Eye (tissue), 1 donor: ENCODE measurements at regions not wholly inside any gene's neighbourhood (a gene's known extent, or its start where the extent isn't known, plus 50 kb on each side); places are given as distances from the start of the nearest gene placed in this dataset.
A peak's percentile ranks its signal among the peaks of the same experiment; 100 is the strongest.

Experiments
- DNase-seq: peaks from one replicate; pipeline ENCODE4 v3.0.0-alpha.2; 2015

DNA sequence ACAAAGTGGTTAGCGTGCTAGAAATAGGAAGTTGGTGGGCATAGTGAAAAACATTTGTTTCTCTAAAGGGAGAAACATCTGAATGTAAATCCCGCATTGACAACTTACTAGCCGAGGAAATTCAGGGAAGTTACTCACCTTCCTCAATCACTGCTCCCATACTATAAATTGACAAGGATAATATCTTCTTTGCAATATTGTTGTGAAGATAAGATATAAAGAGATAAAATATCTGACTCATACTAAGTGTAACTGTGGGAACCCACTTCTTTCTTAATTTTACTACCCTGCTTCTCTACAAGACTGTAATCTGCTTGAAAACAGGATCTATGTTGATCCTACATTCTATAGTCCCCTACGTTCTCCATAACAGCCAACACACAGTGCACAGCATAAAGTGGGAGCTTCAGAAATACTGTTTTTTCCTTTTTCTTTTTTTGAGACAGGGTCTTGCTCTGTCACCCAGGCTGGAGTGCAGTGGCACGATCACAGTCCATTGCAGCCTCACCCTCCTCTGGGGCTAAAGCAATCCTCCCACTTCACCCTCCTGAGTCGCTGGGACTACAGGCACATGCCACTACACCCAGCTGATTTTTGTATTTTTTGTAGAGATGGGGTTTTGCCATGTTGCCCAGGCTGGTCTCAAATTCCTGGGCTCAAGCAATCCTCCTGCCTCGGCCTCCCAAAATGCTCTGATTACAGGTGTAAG, 57.4 kb upstream of the C1orf21 start:
- no peak for DNase-seq

DNA sequence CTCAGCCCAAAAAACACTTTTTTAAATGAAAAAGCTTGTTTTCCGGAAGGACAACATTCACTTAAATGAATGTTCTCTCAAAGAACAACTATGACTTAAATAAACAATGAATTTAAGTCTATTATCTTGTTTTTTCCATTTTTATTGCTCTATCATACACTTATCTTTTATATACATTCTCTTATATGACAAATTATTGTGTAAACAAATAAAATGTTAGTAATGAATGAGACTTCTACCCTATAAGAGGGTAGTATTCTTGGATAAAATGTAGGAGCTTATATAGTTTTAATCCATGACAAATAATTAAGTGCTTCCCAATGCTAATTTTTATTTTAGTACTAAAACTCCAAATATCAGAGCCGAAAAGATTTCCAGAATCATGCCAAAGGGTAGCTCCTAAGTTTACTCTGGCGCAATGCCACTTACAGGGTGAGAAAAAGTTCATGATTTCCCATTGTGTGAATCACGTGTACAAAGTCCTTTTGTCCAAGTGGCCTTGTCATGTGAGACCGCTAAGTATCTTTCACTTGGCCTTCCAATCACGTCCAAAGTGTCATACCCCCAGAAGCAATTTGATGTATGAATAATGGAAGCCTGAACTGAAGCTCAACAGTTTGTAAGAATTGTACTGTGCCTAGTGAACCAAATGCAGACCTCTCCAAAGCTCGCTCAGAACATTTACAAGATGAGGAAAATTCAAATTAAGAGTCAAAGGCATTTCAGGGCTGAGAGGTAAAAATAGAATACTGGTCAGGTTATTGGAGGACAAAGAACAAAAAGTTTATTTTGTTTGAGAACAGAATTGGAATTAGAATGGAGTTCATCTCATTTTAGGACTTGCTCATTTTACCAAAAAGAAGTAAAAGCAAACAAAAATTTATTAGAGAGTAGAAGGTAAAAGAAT, 56.6 kb upstream of the C1orf21 start:
- DNase-seq, result peak; percentile 55

DNA sequence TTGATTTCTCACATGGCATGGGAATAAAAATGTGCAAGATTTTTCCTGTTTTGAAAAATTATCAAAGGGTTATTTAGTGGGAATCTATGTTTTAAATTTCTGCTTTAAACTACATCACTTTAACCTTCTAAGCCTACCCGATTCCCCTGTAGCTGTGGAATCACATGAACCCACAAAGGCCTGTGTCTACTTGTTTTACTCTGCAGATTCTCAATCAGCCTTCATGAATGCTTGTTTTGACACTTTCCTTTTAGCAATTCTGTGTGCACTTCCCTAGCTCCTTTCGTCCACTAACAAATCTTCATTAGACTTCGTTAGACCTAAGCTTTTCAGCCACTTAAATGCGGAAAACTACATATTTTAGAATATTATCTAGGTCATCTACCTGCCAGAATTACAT, 56.0 kb upstream of the C1orf21 start:
- DNase-seq, result peak; percentile 6
